ENCODE measurements at regions not wholly inside any gene's neighbourhood (a gene's known extent, or its start where the extent isn't known, plus 50 kb on each side); places are given as distances from the start of the nearest gene placed in this dataset.

DNA sequence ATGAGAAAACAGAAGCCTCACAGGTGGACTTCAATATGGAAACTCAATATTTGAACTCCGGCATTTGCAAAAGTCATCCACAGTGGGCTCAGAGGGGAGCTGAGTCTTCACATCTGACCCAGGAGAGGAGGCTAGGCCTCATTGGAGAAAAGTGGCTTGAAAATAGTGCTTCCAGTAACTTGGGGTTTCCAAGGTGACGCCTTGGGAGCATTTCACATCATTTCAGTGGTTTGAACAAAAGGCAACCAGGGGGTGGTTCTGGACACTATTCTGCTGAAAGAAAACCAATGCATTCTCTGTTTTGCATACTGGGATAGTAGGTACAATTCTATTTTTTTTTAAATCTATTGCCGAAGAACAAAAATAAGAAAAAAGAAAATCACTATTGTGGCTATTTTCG lies 599.2 kb upstream of the POM121L12 start:
- H2AFZ ChIP-seq (ENCODE audit: low read length), result no peak overlapping the region
- FAIRE-seq, result no peak
- TF ChIP-seq SAP30 (IDR thresholded peaks at IDR 0.05; ENCODE audit: insufficient read depth, insufficient replicate concordance, low read length) (no peak), PHF8 (conservative IDR thresholded peaks at IDR 0.05; ENCODE audit: low read depth, low read length) (no peak), POLR2AphosphoS5 (IDR thresholded peaks at IDR 0.05; ENCODE audit: low read depth, low read length) (no peak), BRCA1 (IDR thresholded peaks at IDR 0.05; ENCODE audit: low read depth, low read length) (no peak), SP1 (IDR thresholded peaks at IDR 0.05; ENCODE audit: low read depth, low read length) (no peak), RBBP5 (IDR thresholded peaks at IDR 0.05; ENCODE audit: borderline replicate concordance, low read depth, low read length) (no peak), JUN (IDR thresholded peaks at IDR 0.05; ENCODE audit: low read depth, low read length) (no peak), NRF1 (IDR thresholded peaks at IDR 0.05; ENCODE audit: low read depth, low read length) (no peak), EZH2 (IDR thresholded peaks at IDR 0.05; ENCODE audit: low read depth, low read length, severe bottlenecking) (no peak), POLR2A (IDR thresholded peaks at IDR 0.05; ENCODE audit: control extremely low read depth in 1 of 2, low read depth in 2 of 2, low read length in 2 of 2) (no peak), CBX5 (IDR thresholded peaks at IDR 0.05; ENCODE audit: low read depth, low read length) (no peak), HDAC2 (IDR thresholded peaks at IDR 0.05; ENCODE audit: borderline replicate concordance in 1 of 2, low read depth in 2 of 2, low read length in 2 of 2) (no peak), TBP (IDR thresholded peaks at IDR 0.05; ENCODE audit: low read depth, low read length) (no peak), EP300 (IDR thresholded peaks at IDR 0.05; ENCODE audit: borderline replicate concordance in 1 of 2, low read depth in 2 of 2, low read length in 2 of 2) (no peak), SP2 (IDR thresholded peaks at IDR 0.05; ENCODE audit: low read length) (no peak), JUND (IDR thresholded peaks at IDR 0.05; ENCODE audit: low read length) (no peak)

More for the DNA sequence above, 599.2 kb upstream of the POM121L12 start:
- peaks cover 0 to under 1% (median 0%) of the 10 kb centered on the region in 4 experiments; a peak in 1 of 8 replicates for H3K36me3 ChIP-seq (ENCODE audit: control insufficient read depth in 2 of 4, insufficient read depth in 4 of 4, low read length in 3 of 4)
- no peak overlapping the region for H2AK5ac ChIP-seq (ENCODE audit: low read depth, low read length)
- H4K5ac ChIP-seq (ENCODE audit: insufficient read length, low read depth, low read length), result no peak overlapping the region
- H3K14ac ChIP-seq (ENCODE audit: insufficient read length), result no peak overlapping the region
- peaks cover 0 to 2% (median 0%) of the 10 kb centered on the region in 4 experiments; a peak in 1 of 7 replicates for H3K4me1 ChIP-seq (replicated peaks in 1 of 4; ENCODE audit: control insufficient read depth in 3 of 4, insufficient read depth in 4 of 4, low read length in 3 of 4)
- no peak overlapping the region for H3K27ac ChIP-seq (ENCODE audit: low read depth, low read length)
- H3K18ac ChIP-seq (ENCODE audit: extremely low read depth, low read length), result no peak overlapping the region
- no peak overlapping the region for H3K23ac ChIP-seq (ENCODE audit: insufficient read length)
- WGBS, 2 experiments (ENCODE audit: extremely low coverage in 1 of 2, insufficient coverage in 1 of 2, insufficient read length in 1 of 2, insufficient replicate concordance in 2 of 2, low coverage in 1 of 2, low lambda C conversion rate in 2 of 2, missing lambda C conversion rate in 1 of 2), result 97% methylated on average over 4 of the region's 4 CpGs; no CpG with 5 or more reads in 1 of the 2 experiments
- H2BK15ac ChIP-seq (ENCODE audit: low read length), result no peak overlapping the region
- H4K20me1 ChIP-seq (replicated peaks in 1 of 2; ENCODE audit: control insufficient read depth in 1 of 2, insufficient read depth in 2 of 2, low read length in 2 of 2), result no peaks in the 10 kb centered on the region
- no peak overlapping the region for H2BK5ac ChIP-seq (ENCODE audit: low read depth, low read length)
- ChIA-PET CTCF (ENCODE audit: partially characterized antibody) (no interaction called here), POLR2A (ENCODE audit: partially characterized antibody) (no interaction called here)
- H4K8ac ChIP-seq (ENCODE audit: extremely low read depth, insufficient read depth, low read length), result no peak overlapping the region
- no peak overlapping the region for H3K4me3 ChIP-seq (ENCODE audit: extremely low read depth in 1 of 4, insufficient read depth in 2 of 4, low read depth in 3 of 4, low read length in 4 of 4)
- no peaks in the 10 kb centered on the region for H3K79me1 ChIP-seq (ENCODE audit: low read depth, low read length)
- H2BK20ac ChIP-seq (ENCODE audit: low read length), result no peak overlapping the region
- no peak overlapping the region for H3K56ac ChIP-seq (replicated peaks; ENCODE audit: insufficient read length, low read depth, low read length)
- no peak overlapping the region for H4K91ac ChIP-seq (replicated peaks; ENCODE audit: insufficient read length, low read length)
- no peak overlapping the region for H3K4me2 ChIP-seq (ENCODE audit: insufficient read depth in 1 of 2, low read depth in 2 of 2, low read length in 2 of 2)
- H3K79me2 ChIP-seq (ENCODE audit: control insufficient read depth in 1 of 2, insufficient read depth in 2 of 2, low read length in 2 of 2), result no peaks in the 10 kb centered on the region
- H2BK120ac ChIP-seq (replicated peaks; ENCODE audit: low read depth, low read length), result no peak overlapping the region
- no peaks in the 10 kb centered on the region; the same call in 1 of the 2 replicates for H3K23me2 ChIP-seq (ENCODE audit: low read depth, low read length)
- no peak overlapping the region for H3K9ac ChIP-seq (replicated peaks in 1 of 4; ENCODE audit: extremely low read depth in 1 of 4, low read depth in 3 of 4, low read length in 3 of 4)
- no peak overlapping the region for H2BK12ac ChIP-seq (ENCODE audit: low read depth, low read length)
- DNase-seq (ENCODE audit: low read depth in 1 of 2, low spot score in 2 of 2), result no peak
- no peaks in the 10 kb centered on the region for H3K27me3 ChIP-seq (replicated peaks in 1 of 4; ENCODE audit: control insufficient read depth in 3 of 4, extremely low read depth in 1 of 4, insufficient read depth in 3 of 4, low read length in 3 of 4)
- H3K4ac ChIP-seq (replicated peaks; ENCODE audit: insufficient read length, low read depth, low read length), result no peak overlapping the region
- H3K9me3 ChIP-seq (ENCODE audit: insufficient read depth in 2 of 2, low read depth in 1 of 2, low read length in 1 of 2), result peaks cover 0 to 4% of the 10 kb centered on the region in 2 experiments; a peak in 1 of 4 replicates

Measured in H1 (cell line).